Fibroblast of skin of left quadriceps (primary cell): ENCODE measurements at regions not wholly inside any gene's neighbourhood (a gene's known extent, or its start where the extent isn't known, plus 50 kb on each side); places are given as distances from the start of the nearest gene placed in this dataset.
"Not testable (repeated sequence)": the region's sequence is repeated elsewhere in the genome, so short reads cannot be mapped to it uniquely, and the experiment has no call there.

ENCODE experiments used
- DNase-seq, 2 experiments: peaks; one replicate each; pipeline ENCODE4 v3.0.0-alpha.2; 2013; ENCODE audit warnings: low read depth in 2 of 2

- DNase-seq = no peak
Observed at GRCh38 chr10:125554753-125555152, 128.2 kb downstream of the TEX36 start.

GRCh38 chr10:125554016-125554703, 128.8 kb downstream of the TEX36 start:
- no peak for DNase-seq

GRCh38 chr10:125553091-125553490, 129.9 kb downstream of the TEX36 start:
- DNase-seq = no peak

GRCh38 chr10:125551247-125551646, 131.7 kb downstream of the TEX36 start:
- DNase-seq = no peak

GRCh38 chr10:125550362-125550761, 132.6 kb downstream of the TEX36 start:
- DNase-seq = peak in 1 of 2 experiments; percentile 18

GRCh38 chr10:125549653-125550052, 133.3 kb downstream of the TEX36 start:
- no peak for DNase-seq

GRCh38 chr10:125548878-125549277, 134.1 kb downstream of the TEX36 start:
- DNase-seq = no peak

GRCh38 chr10:125548356-125548755, 134.6 kb downstream of the TEX36 start:
- DNase-seq = no peak

- no peak for DNase-seq
Observed at GRCh38 chr10:125547010-125547650, 135.8 kb downstream of the TEX36 start.

- no peak for DNase-seq
Observed at GRCh38 chr10:125543796-125544195, 139.2 kb downstream of the TEX36 start.

- DNase-seq = no peak
Observed at GRCh38 chr10:125538947-125539731, 143.8 kb downstream of the TEX36 start.

- no peak for DNase-seq
Observed at GRCh38 chr10:125536236-125536635, 146.7 kb downstream of the TEX36 start.

GRCh38 chr10:125535559-125535958, 147.4 kb downstream of the TEX36 start:
- DNase-seq = no peak

GRCh38 chr10:125534515-125534914, 148.4 kb downstream of the TEX36 start:
- DNase-seq = no peak

- DNase-seq = no peak
Observed at GRCh38 chr10:125533866-125534265, 149.1 kb downstream of the TEX36 start.

- DNase-seq = no peak
Observed at GRCh38 chr10:125531465-125531864, 151.5 kb downstream of the TEX36 start.

- DNase-seq = no peak
Observed at GRCh38 chr10:125523347-125523746, 159.6 kb downstream of the TEX36 start.

GRCh38 chr10:125521721-125522680, 161.0 kb downstream of the TEX36 start:
- no peak for DNase-seq

GRCh38 chr10:125520968-125521367, 162.0 kb downstream of the TEX36 start:
- no peak for DNase-seq

- not testable (repeated sequence) for DNase-seq
Observed at GRCh38 chr10:125518397-125518796, 164.6 kb downstream of the TEX36 start.

GRCh38 chr10:125515571-125515970, 167.4 kb downstream of the TEX36 start:
- DNase-seq = no peak
